HG03175 (cell line): ENCODE measurements at regions not wholly inside any gene's neighbourhood (a gene's known extent, or its start where the extent isn't known, plus 50 kb on each side); places are given as distances from the start of the nearest gene placed in this dataset.

Source experiments
- ATAC-seq: cut with Tn5 transposase; IDR thresholded peaks from one replicate; pipeline ENCODE4 v1.9.1; 2021; ENCODE audit warnings: mild to moderate bottlenecking, moderate library complexity; ENCODE audit not compliant: unreplicated experiment

DNA sequence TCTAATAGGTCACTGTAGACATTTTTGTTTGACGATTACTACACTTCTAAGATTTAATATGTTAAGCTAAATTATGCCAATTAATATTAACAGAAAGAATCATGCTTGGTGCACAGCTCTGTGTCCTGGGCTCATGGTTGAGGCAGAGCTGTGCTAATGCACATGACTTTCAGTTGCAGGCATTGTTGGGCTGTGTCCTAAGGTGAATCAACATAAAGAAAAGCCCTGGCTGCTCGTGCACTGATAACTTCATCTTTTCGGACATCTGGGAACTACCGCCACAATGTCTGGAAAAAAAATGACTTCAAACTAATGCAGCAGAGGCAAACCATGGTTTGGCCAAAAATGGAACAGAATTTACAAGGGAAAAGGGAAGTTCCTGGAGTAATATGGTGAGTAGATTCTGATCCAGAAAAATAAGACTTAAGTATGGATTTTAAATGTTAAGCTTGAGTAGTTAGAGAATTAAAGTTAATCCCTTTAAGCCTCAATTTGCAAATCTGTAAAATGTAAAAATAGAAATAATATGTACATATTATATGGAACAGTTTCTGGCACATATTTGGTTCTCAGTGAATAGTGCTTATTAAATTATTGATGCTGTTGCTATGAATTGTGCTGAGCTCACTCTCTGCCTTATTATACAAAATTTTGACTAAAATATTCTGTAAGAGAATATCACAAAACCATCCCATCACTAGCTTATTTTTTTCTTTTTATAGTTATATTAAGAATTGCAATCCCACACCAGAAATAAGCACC lies 186.1 kb downstream of the BRINP2 start:
- ATAC-seq: no peak

DNA sequence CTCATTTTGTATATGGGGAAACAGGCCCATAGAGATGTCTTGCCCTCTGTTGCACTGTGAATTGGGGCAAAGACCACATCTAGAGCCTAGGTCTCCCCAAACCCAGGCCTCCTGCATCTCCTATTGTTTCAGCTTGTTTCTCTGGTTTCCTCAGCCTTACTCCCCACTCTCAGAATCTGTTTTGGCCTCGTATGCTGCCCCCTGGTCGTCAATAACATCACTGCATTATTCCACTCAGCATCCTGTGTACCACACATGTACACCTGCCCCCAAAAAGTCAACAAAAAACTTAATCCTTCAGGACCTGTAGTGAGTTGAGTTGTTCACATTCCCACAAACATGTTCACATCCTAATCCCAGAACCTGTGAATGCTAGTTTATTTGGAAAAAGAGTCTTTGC lies 184.8 kb downstream of the BRINP2 start:
- peak; percentile 42 for ATAC-seq

DNA sequence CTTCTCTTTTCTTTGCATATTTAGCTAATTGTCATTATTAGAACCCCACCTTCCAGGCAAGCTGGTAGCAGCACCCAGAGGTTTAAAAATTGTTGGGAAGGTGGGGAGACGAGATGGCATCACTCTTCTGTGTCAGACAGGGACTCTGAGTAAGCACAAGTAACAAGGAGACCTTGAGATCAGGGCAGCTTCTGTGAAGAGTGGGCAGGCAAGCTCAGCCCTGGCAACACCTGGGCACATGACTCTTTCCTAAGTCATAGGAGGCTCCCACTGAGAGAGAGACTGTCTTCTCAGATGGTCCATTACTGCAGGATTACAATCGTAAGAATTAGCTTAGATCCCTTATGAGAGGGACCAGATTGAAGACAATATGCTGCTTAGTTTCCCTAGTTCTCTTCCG lies 183.5 kb downstream of the BRINP2 start:
- ATAC-seq: no peak

DNA sequence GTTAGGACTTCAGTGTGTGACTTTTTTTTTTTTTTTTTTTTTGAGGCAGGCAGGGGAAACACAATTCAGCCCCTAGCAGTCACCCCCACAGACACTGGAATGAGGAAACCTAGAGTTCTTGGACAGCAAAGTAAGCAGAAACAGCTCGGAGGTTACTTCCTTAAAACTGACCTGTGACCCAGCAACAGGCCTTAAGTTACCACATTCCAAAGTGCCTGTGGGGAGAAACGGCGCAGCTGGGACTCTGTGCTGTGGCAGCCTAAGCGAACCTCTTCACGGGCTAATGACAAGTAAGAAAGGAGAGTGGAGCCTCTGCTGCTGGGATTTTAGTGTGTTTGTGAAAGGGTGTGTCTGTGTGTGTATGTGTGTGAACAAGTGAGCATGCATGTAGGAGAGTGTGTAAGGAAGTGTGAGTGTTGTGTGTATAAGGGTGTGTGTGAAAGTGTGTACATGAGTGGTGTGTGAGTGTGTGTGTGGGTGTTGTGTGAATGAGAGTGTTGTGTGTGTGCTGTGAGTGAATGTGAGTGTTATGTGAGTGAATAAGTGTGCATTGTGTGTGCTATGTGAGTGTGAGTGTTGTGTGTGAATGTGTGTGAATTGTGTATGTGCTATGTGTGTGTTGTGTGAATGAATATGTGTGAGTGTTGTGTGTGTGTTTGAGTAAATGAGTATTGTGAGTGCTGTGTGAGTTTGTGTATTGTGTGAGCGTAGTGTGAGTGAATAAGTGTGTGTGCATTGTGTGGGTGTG lies 180.8 kb downstream of the BRINP2 start:
- no peak for ATAC-seq

GRCh38 chr1:177346790-177347359 lies 176.1 kb downstream of the BRINP2 start:
- ATAC-seq: no peak

DNA sequence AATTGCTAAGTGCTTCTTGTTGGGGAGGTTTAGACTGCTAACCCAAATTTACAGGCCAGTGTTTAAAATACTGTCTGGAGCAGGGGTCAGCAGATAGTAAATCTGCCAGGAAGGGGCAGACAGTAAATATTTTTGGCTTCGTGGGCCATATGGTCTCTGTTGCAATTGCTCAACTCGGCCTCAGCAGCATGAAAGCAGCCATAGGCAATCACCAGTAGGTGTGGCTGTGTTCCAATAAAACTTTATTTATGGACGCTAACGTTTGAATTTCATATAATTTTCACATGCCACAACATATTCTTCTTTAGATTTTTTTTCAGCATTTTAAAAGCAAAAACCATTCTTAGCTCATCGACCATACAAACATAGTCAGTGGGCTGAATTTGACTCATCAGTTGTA lies 172.7 kb downstream of the BRINP2 start:
- no peak for ATAC-seq

- ATAC-seq: no peak
Observed at GRCh38 chr1:177341773-177342172, 171.0 kb downstream of the BRINP2 start.

DNA sequence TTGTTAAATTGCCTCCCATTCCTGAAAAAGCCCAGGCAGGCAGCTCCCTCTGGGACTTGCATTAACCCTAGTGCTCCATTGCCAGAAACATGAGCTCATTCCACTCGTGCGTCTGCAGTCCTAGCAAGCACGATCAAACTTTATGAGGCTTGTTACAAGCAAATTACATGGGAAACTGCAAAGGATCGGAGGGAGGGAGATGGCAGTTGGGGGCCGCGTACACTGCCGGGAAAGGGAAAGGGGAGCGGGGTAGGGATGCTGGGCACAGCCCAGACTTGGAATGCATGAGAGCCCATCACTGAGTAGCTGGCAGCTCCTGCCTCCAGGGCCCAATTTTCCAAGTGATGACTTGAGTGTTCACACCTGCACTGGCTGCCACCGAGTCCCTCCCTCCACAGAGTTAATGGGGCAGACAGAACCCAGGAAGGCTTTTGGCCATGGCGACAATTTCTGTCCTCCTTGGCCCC lies 169.9 kb downstream of the BRINP2 start:
- ATAC-seq: no peak

GRCh38 chr1:177338376-177338775 lies 167.6 kb downstream of the BRINP2 start:
- ATAC-seq: no peak

DNA sequence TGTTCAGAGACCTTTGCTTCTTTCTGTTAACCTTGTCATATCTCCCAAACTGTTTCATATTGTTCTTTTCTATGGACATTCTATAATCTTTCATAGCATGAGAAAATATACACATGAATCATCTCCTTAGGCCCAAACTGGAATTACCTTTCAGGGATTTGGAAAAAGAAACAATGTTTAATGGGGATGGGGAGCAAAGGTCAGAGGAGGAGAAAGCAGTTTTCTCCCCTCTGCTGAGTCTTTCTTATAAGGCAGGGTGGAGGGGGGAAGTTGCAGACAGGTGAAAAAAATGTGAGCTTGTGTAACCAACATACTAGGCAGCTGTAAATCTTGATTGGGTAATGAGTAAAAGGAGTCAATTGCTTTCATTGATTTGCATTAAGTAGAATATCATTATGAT lies 164.1 kb downstream of the BRINP2 start:
- ATAC-seq: no peak

DNA sequence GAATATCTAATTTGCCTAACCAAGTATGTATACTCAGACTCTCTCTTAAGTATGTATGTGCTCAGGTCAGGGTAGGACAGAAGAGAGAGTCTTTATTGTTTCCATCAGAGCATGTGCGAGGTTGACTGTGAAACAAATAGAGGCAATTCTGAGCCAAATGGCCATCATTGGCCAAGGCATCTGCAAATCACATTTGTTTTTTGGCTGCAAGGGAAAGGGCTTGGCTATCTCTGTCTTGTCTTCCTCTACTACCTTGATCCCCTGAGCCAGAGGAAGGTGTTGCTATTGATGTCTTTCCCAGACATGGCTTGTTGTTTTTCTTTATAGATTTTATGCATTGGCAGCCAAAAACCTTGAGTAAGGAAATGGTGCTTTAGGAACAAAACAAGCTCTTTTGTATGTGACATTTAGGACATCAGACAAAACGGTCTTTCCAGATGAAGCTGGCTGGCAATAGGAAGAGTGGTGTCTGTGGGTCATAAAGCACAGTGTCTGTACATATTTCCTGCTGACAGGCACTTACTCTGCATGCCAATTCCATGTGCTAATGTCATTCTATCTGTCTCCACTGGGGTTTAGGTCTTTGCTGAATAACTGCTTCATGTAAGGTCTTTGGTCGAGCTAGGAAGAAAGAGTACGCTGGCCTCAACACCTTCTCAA lies 163.3 kb downstream of the BRINP2 start:
- no peak for ATAC-seq
